Activated naive CD8-positive, alpha-beta T cell treated with anti-CD3 and anti-CD28 coated beads, Interleukin-2, amount 10 ng/mL, durations not matched to agents 7 days and 5 days (primary cell): ENCODE measurements at regions not wholly inside any gene's neighbourhood (a gene's known extent, or its start where the extent isn't known, plus 50 kb on each side); places are given as distances from the start of the nearest gene placed in this dataset.
"Not testable (repeated sequence)": the region's sequence is repeated elsewhere in the genome, so short reads cannot be mapped to it uniquely, and the experiment has no call there.

Experiments used
- ATAC-seq: fragments of 150-1000 bp; cut with Tn5 transposase; one replicate; pipeline ENCODE4 v1.10.0; 2021; ENCODE audit warnings: low read depth, moderate library complexity
- POLR2A ChIA-PET: fragments of 350-600 bp; sonication (Branson Sonifier 250); formaldehyde crosslinking; loops from one replicate; lab custom pipeline; 2021; ENCODE audit warnings: antibody characterized with exemption; lab: Charles Lee
- DNase-seq: peaks from one replicate; pipeline ENCODE4 v3.0.0; 2021
- H3K27ac Mint-ChIP-seq: one replicate; pipeline ENCODE4 v1.8.0; 2022; ENCODE audit warnings: mild to moderate bottlenecking, mixed read lengths
- H3K27me3 Mint-ChIP-seq: one replicate; pipeline ENCODE4 v1.8.0; 2022; ENCODE audit warnings: mild to moderate bottlenecking, moderate library complexity, mixed read lengths
- H3K36me3 Mint-ChIP-seq: one replicate; pipeline ENCODE4 v1.8.0; 2021; ENCODE audit warnings: mild to moderate bottlenecking, mixed read lengths
- H3K4me1 Mint-ChIP-seq: one replicate; pipeline ENCODE4 v1.8.0; 2021; ENCODE audit warnings: mixed read lengths
- H3K4me3 Mint-ChIP-seq: one replicate; pipeline ENCODE4 v1.8.0; 2022; ENCODE audit warnings: mild to moderate bottlenecking, moderate library complexity, mixed read lengths
- H3K9me3 Mint-ChIP-seq: one replicate; pipeline ENCODE4 v1.8.0; 2021; ENCODE audit warnings: mixed read lengths

DNA sequence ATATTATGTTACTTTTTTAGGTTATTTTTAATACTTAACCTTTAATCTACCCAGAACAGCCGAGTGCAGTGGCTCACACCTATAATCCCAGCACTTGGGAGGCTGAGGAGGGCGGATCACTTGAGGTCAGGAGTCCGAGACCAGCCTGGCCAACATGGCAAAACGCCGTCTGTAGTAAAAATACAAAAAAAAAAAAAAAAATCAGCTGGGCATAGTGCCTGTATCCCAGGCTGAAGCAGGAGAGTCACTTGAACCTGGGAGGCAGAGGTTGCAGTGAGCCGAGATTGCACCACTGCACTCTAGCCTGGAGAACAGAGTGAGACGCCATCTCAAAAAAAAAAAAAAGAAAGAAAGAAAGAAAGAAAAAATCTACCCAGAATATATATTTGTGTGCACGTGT, 939.8 kb downstream of the TYW1 start:
- DNase-seq, H3K27ac Mint-ChIP-seq, POLR2A ChIA-PET, H3K36me3 Mint-ChIP-seq, H3K4me1 Mint-ChIP-seq, H3K27me3 Mint-ChIP-seq, H3K9me3 Mint-ChIP-seq, H3K4me3 Mint-ChIP-seq, ATAC-seq: not testable (repeated sequence)

DNA sequence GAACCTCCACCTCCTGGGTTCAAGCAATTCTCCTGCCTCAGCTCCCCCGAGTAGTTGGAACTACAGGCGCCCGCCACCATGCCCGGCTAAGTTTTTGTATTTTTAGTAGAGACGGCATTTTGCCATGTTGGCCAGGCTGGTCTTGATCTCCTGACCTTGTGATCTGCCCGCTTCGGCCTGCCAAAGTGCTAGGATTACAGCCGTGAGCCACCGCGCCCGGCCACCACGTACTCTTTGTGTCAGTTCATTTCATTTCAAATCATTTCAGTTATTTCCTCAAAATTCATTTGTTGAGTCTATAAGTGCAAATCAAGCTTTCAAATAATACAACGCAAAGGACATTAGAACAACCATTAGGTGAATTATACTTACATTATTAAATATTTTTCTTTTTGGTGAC, 943.8 kb downstream of the TYW1 start:
- H3K27ac Mint-ChIP-seq = no peak overlapping the region
- H3K27me3 Mint-ChIP-seq = no peaks in the 10 kb centered on the region
- ATAC-seq (no peak), DNase-seq (no peak)
- POLR2A ChIA-PET = no interaction called here
- H3K4me3 Mint-ChIP-seq = no peak overlapping the region
- H3K36me3 Mint-ChIP-seq = no peaks in the 10 kb centered on the region
- H3K9me3 Mint-ChIP-seq = peaks cover 5% of the 10 kb centered on the region
- no peaks in the 10 kb centered on the region for H3K4me1 Mint-ChIP-seq

DNA sequence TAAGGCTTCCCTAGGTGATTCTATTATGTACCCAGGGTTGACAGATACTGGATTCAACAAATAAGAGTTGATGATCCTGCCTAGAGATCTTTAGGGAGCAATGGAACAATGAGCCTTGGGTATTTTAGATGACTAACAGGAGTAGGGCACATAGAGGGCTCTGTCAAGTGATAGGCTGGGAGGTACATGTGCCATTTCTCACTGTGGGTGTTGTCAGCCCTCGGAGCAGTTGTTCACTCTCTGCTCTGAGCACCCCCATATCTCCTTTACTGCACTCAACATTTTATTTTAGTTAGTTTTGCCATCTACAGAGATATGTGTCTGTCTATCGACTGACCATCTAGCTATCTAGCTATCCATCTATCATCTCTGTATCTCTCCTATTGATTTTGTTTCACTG, 950.6 kb downstream of the TYW1 start:
- Mint-ChIP-seq H3K9me3 (peaks cover 5% of the 10 kb centered on the region), H3K27ac (no peak overlapping the region), H3K4me1 (no peaks in the 10 kb centered on the region), H3K27me3 (no peaks in the 10 kb centered on the region), H3K4me3 (no peak overlapping the region), H3K36me3 (no peaks in the 10 kb centered on the region)
- POLR2A ChIA-PET = no interaction called here
- DNase-seq (no peak), ATAC-seq (no peak)

DNA sequence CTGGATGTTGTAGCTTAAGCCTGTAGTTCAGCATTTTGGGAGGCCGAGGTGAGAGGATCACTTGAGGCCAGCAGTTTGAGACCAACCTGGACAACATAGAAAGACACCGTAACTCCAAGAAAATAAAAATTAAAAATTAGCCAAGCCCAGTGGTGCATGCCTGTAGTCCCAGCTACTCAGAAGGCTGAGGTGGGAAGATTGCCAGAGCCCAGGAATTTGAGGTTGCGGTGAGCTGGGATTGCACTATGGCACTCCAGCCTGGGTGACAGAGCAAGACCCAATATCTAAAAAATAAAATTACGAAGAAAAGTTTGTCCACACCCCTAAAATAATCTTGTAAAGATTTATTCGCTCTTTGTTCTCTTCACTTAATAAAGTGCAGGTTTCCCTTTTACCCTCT, 951.0 kb downstream of the TYW1 start:
- Mint-ChIP-seq H3K36me3 (no peaks in the 10 kb centered on the region), H3K9me3 (peaks cover 5% of the 10 kb centered on the region), H3K27ac (no peak overlapping the region), H3K4me3 (no peak overlapping the region), H3K27me3 (no peaks in the 10 kb centered on the region), H3K4me1 (no peaks in the 10 kb centered on the region)
- POLR2A ChIA-PET = no interaction called here
- no peak for ATAC-seq
- no peak for DNase-seq

DNA sequence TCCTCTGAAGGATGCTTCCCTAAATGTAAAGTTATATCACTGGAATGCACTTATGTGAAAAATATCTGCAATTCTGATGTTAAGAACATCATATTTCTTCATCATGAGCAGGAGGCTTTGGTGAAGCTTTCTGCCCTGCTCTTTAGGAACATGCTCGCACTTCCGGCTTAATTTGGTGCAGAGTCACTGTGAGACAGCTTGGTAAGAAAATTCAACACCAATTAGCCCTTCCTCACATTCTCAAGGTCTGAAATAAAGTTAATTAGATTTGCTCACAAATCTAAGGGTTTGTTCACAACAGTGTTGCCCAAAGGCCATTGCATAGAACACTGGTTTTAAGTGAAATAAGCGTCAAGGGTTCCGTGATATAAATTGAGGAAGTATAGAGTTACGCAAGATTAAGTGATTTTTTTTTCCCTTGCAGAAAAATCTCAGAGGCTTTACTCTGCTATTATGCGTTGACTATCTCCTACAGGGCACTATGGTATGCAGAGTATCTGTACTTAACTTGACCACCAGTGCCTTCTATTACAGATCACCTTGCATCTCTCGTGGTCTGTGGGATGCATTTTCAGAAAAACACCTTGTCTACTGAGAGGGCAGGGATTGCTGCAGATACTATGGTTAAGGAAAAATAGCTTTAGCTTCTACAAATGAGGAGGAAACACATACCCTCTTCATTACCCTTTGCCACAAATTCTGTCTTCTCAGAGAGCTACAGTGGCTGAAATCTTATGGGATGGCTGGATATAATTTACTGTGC, 953.9 kb downstream of the TYW1 start:
- no peaks in the 10 kb centered on the region for H3K4me1 Mint-ChIP-seq
- H3K27me3 Mint-ChIP-seq = no peaks in the 10 kb centered on the region
- H3K36me3 Mint-ChIP-seq = no peaks in the 10 kb centered on the region
- H3K9me3 Mint-ChIP-seq = peaks cover 9% of the 10 kb centered on the region
- DNase-seq = no peak
- no peak overlapping the region for H3K4me3 Mint-ChIP-seq
- POLR2A ChIA-PET = no interaction called here
- H3K27ac Mint-ChIP-seq = no peak overlapping the region
- ATAC-seq = no peak

DNA sequence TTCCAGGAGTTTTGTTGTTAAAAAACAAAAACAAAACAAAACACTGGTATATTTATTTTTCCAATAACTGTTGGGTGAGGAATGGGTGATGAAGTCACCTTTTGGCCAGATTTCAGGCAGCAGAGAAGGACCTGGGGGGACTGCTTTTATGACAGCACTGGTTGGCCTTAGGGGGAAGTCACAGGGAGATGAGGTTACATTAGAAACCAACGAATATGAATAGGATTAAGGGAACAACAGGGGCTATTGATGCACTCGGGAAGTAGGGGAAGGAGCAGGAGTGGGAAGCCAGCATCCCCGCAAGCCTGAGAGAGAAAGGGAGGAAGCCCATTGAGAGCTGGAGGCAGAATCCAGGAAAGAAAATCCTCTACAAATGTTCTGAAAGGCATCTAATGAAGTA, 958.4 kb downstream of the TYW1 start:
- Mint-ChIP-seq H3K36me3 (no peaks in the 10 kb centered on the region), H3K9me3 (peaks cover 12% of the 10 kb centered on the region), H3K27me3 (no peaks in the 10 kb centered on the region), H3K4me3 (no peak overlapping the region), H3K4me1 (no peaks in the 10 kb centered on the region), H3K27ac (no peak overlapping the region)
- POLR2A ChIA-PET = no interaction called here
- ATAC-seq (no peak), DNase-seq (no peak)

DNA sequence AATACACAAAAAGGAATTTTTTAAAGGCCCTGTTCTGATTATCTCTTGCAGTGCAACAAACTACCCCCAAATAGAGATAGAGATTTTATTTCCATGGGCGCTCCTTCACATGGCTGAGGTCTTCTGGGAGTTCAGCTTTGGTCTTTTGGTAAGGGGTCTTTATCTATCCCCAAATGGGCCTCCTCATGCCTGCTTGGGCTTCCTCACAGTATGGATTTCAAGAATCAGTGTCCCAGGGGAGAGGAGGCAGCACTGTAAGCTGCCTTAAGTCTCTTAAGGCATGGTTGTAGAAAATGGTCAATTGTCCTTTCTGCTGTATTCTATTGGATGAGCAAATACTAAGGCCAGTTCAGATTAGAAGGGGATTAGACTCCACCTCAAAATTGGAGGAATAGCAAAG, 966.2 kb downstream of the TYW1 start:
- Mint-ChIP-seq H3K36me3 (no peaks in the 10 kb centered on the region), H3K4me1 (no peaks in the 10 kb centered on the region), H3K9me3 (peaks cover 7% of the 10 kb centered on the region), H3K27me3 (no peaks in the 10 kb centered on the region), H3K27ac (no peak overlapping the region), H3K4me3 (no peak overlapping the region)
- POLR2A ChIA-PET = no interaction called here
- DNase-seq (no peak), ATAC-seq (no peak)

DNA sequence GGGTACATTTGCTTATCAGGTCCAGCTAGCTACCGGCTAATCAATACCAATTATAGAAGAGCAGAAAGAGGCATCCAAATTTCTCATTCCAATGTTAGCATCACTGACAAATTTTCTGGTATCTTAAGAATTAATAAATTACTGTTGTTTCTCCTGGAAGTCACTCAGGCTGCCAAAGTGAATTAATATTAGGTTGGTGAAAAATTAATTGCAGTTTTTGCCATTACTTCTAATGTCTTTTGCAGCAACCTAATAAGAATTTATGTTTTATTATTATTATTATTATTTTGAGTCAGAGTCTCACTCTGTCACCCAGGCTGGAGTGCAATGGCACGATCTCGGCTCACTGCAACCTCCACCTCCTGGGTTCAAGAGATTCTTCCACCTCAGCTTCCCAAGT, 979.9 kb downstream of the TYW1 start:
- H3K4me3 Mint-ChIP-seq = no peak overlapping the region
- H3K36me3 Mint-ChIP-seq = no peaks in the 10 kb centered on the region
- DNase-seq (no peak), ATAC-seq (no peak)
- no peaks in the 10 kb centered on the region for H3K27me3 Mint-ChIP-seq
- no peak overlapping the region for H3K27ac Mint-ChIP-seq
- POLR2A ChIA-PET = no interaction called here
- peaks cover 3% of the 10 kb centered on the region for H3K9me3 Mint-ChIP-seq
- H3K4me1 Mint-ChIP-seq = no peaks in the 10 kb centered on the region

DNA sequence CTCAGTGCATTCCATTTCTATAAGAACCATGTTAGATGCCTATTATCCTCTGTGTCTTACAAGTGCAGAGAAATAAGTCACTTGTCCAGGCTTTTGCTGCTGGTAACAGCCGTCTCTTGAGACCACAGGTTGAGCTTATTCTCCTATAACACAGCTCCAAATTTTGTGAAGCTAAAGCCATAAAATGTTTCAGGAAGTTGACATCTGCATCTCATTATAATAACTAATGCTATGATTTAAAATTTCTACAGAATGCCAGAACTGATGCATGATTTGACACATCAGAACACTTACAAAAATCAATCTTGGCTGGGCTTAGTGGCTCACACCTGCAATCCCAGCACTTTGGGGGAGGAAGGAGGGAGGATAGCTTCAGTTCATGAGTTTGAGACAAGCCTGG, 986.9 kb downstream of the TYW1 start:
- no peaks in the 10 kb centered on the region for H3K27me3 Mint-ChIP-seq
- POLR2A ChIA-PET = no interaction called here
- peaks cover 3% of the 10 kb centered on the region for H3K9me3 Mint-ChIP-seq

DNA sequence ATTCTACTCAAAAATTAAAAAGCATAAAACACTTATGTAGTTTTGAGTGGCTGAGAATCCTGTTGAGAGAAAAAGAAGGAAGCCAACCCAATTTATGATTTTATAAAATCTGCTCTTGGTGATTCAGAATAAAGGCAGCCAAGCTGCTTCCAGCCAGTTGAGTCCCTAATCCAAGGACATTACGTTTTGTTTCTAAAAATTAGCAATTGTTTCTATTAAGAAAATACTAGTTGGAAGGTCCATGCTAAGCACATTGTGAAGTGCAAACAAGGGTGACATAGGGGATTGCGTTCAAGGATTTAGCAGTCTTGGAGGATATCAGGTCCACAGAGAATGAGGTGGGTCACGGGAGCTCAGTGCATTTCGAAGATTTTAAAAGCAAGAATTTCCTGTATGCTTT, 987.7 kb downstream of the TYW1 start:
- H3K27ac Mint-ChIP-seq = no peak overlapping the region
- POLR2A ChIA-PET = no interaction called here
- no peaks in the 10 kb centered on the region for H3K4me1 Mint-ChIP-seq
- H3K27me3 Mint-ChIP-seq = no peaks in the 10 kb centered on the region
- ATAC-seq (no peak), DNase-seq (no peak)
- no peaks in the 10 kb centered on the region for H3K36me3 Mint-ChIP-seq
- peaks cover 3% of the 10 kb centered on the region for H3K9me3 Mint-ChIP-seq
- no peak overlapping the region for H3K4me3 Mint-ChIP-seq

More for the DNA sequence above, 986.9 kb downstream of the TYW1 start:
- Mint-ChIP-seq H3K36me3 (no peaks in the 10 kb centered on the region), H3K4me1 (no peaks in the 10 kb centered on the region), H3K27ac (no peak overlapping the region), H3K4me3 (no peak overlapping the region)
- ATAC-seq (no peak), DNase-seq (no peak)

DNA sequence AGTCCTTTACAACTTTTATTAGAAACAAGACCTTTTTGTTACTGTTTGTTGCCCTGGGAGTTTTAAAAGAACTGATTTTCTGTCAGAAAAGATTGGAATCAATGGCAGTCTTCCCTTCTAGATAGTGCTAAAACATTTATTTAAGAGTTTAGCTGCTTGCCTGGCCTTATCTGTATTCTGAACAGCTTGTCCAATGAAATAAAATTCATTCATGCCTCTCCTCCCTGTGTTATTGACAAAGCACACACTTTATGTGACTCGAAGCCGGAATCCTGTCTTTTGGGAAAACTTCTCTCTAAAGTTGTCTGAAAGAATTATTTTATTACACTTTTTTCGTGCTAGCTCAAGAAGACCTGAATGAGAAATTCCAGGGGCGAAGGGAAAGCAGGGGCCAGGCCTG, 992.5 kb downstream of the TYW1 start:
- POLR2A ChIA-PET = no interaction called here
- no peaks in the 10 kb centered on the region for H3K36me3 Mint-ChIP-seq
- H3K4me1 Mint-ChIP-seq = no peaks in the 10 kb centered on the region
- ATAC-seq = no peak
- no peak overlapping the region for H3K27ac Mint-ChIP-seq
- no peak for DNase-seq
- no peaks in the 10 kb centered on the region for H3K27me3 Mint-ChIP-seq
- H3K9me3 Mint-ChIP-seq = no peaks in the 10 kb centered on the region
- H3K4me3 Mint-ChIP-seq = no peak overlapping the region

DNA sequence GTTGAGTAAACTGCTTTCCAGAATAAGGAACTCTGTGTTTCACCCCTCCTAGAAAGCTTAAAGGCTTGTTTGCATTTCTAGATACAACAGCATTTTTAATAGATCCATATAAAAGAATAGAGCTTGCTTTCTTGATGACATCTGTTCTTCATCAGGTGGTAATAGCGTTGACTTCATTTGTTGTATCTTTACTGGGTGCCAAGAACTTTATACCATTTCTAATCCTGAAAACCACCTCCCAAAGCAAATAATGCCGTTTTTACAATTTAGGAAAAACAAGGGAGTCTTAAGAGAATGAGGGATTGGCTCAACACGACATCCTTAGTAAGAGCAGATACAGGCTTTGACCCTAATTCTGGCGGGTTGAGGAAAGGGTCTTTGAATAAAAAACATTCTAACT, 993.4 kb downstream of the TYW1 start:
- no peaks in the 10 kb centered on the region for H3K4me1 Mint-ChIP-seq
- POLR2A ChIA-PET = no interaction called here
- no peak for DNase-seq
- H3K9me3 Mint-ChIP-seq = peaks cover 1% of the 10 kb centered on the region
- no peaks in the 10 kb centered on the region for H3K36me3 Mint-ChIP-seq
- ATAC-seq = no peak
- H3K27me3 Mint-ChIP-seq = no peaks in the 10 kb centered on the region
- H3K27ac Mint-ChIP-seq = no peak overlapping the region
- H3K4me3 Mint-ChIP-seq = no peak overlapping the region

DNA sequence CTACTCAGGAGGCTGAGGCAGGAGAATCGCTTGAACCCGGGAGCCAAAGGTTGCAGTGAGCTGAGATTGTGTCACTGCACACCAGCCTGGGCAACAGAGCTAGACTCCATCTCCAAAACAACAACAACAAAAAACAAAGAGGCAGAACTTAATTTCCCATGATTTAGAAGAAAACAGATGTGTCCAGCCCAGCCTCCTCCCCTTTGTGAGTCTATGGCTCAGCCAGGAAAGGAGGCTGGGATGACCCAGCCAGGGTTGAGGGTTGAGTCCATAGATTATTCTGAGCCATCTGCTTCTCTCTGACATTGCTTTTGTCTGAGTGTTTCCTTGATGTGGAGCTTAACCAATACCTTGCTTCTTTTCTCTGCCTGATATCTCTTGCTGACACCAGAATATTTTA, 994.1 kb downstream of the TYW1 start:
- Mint-ChIP-seq H3K4me1 (no peaks in the 10 kb centered on the region), H3K27me3 (no peaks in the 10 kb centered on the region), H3K4me3 (no peak overlapping the region), H3K9me3 (peaks cover 1% of the 10 kb centered on the region), H3K27ac (no peak overlapping the region), H3K36me3 (no peaks in the 10 kb centered on the region)
- no peak for DNase-seq
- POLR2A ChIA-PET = no interaction called here
- no peak for ATAC-seq

DNA sequence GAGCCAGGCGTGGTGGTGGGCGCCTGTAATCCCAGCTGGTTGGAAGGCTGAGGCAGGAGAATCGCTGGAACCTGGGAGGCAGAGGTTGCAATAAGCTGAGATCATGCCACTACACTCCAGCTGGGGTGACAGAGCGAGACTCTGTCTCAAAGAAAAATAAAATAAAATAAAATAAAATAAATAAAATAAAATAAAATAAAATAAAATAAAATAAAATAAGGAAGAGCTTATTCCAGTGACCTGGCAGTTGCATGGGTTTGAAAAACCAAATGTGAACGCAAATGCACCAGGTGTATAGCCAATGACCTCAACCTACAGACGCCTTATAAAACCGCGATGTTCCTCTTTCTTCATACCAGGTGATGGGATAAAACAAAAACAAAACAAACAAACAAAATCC, 995.7 kb downstream of the TYW1 start:
- Mint-ChIP-seq H3K36me3 (no peaks in the 10 kb centered on the region), H3K9me3 (peaks cover 1% of the 10 kb centered on the region), H3K27me3 (no peaks in the 10 kb centered on the region), H3K4me1 (no peaks in the 10 kb centered on the region), H3K27ac (no peak overlapping the region), H3K4me3 (no peak overlapping the region)
- POLR2A ChIA-PET = no interaction called here
- DNase-seq (no peak), ATAC-seq (no peak)

DNA sequence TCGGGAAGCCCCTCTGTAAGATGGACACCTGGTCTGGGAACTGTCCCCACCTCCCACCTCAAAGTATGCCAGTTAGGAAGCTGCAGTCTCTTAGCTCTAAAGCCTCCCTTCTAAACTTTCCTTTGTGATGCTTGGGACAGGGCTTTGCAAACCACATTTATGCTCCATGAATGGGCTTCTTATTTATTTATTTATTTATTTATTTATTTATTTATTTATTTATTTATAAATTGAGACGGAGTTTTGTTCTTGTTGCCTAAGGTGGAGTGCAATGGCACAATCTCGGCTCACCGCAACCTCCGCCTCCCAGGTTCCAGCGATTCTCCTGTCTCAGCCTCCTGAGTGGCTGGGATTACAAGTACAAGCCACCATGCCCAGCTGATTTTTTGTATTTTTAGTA, 1009.4 kb downstream of the TYW1 start:
- Mint-ChIP-seq H3K36me3 (no peaks in the 10 kb centered on the region), H3K27me3 (no peaks in the 10 kb centered on the region), H3K9me3 (peaks cover 5% of the 10 kb centered on the region), H3K27ac (no peak overlapping the region), H3K4me1 (no peaks in the 10 kb centered on the region), H3K4me3 (no peak overlapping the region)
- no peak for DNase-seq
- POLR2A ChIA-PET = no interaction called here
- ATAC-seq = no peak
